WTC11 (cell line): ENCODE measurements at regions not wholly inside any gene's neighbourhood (a gene's known extent, or its start where the extent isn't known, plus 50 kb on each side); places are given as distances from the start of the nearest gene placed in this dataset.

ENCODE experiments used
- ATF3 ChIP-seq: sonication (generic); formaldehyde crosslinking; conservative IDR thresholded peaks from 2 replicates; pipeline ENCODE4 v1.8.1; 2022; ENCODE audit warnings: mild to moderate bottlenecking, missing genetic modification reagents
- CTCF ChIP-seq: fragments of 200-600 bp; IDR thresholded peaks from 2 replicates; pipeline ENCODE4 v1.8.0; 2022; ENCODE audit warnings: antibody characterized with exemption
- E2F4 ChIP-seq: sonication (generic); formaldehyde crosslinking; IDR thresholded peaks from 2 replicates; pipeline ENCODE4 v1.8.1; 2022; ENCODE audit warnings: low read depth, mild to moderate bottlenecking, moderate library complexity, missing genetic modification reagents, borderline replicate concordance
- E2F5 ChIP-seq: sonication (generic); formaldehyde crosslinking; IDR thresholded peaks from 2 replicates; pipeline ENCODE4 v1.8.1; 2022; ENCODE audit warnings: mild to moderate bottlenecking, moderate library complexity, missing genetic modification reagents
- ELF4 ChIP-seq: sonication (generic); formaldehyde crosslinking; IDR thresholded peaks from 2 replicates; pipeline ENCODE4 v1.8.1; 2022; ENCODE audit warnings: low read depth, mild to moderate bottlenecking, moderate library complexity, missing genetic modification reagents
- TEAD4 ChIP-seq: sonication (generic); formaldehyde crosslinking; IDR thresholded peaks from 2 replicates; pipeline ENCODE4 v1.8.0; 2022; ENCODE audit warnings: mild to moderate bottlenecking, missing genetic modification reagents
- USF1 ChIP-seq: sonication (generic); formaldehyde crosslinking; IDR thresholded peaks from 2 replicates; pipeline ENCODE4 v1.8.0; 2022; ENCODE audit warnings: mild to moderate bottlenecking, missing genetic modification reagents
- ZNF281 ChIP-seq: sonication (generic); formaldehyde crosslinking; IDR thresholded peaks from 2 replicates; pipeline ENCODE4 v1.8.0; 2023; ENCODE audit warnings: mild to moderate bottlenecking, missing genetic modification reagents

GRCh38 chr21:16863362-16863905, 649.4 kb upstream of the CXADR start:
- no peak for TF ChIP-seq CTCF
- TF ChIP-seq ZNF281, result no peak
- no peak for TF ChIP-seq E2F5 (CRISPR knock-in tag)
- no peak for TF ChIP-seq ATF3 (CRISPR knock-in tag)
- TF ChIP-seq USF1 (CRISPR knock-in tag), result no peak
- no peak for TF ChIP-seq ELF4 (CRISPR knock-in tag)
- TF ChIP-seq TEAD4 (CRISPR knock-in tag), result no peak
- no peak for TF ChIP-seq E2F4 (CRISPR knock-in tag)
